GM23248 (cell line): ENCODE measurements at regions not wholly inside any gene's neighbourhood (a gene's known extent, or its start where the extent isn't known, plus 50 kb on each side); places are given as distances from the start of the nearest gene placed in this dataset.
A peak's percentile ranks its signal among the peaks of the same experiment; 100 is the strongest.

Experiments
- DNase-seq: peaks from one replicate; pipeline ENCODE4 v3.0.0-alpha.2; 2015
- H2AFZ ChIP-seq: fragments of 200-600 bp; sonication (generic); 2 replicates; pipeline ENCODE4 v1.6.1; 2016; ENCODE audit warnings: antibody characterized with exemption
- H3F3A ChIP-seq: fragments of 200-600 bp; sonication (generic); 2 replicates; pipeline ENCODE4 v1.6.1; 2016; ENCODE audit warnings: mild to moderate bottlenecking, antibody characterized with exemption, mixed run types; ENCODE audit not compliant: insufficient read depth
- H3K27ac ChIP-seq: fragments of 200-600 bp; sonication (generic); 2 replicates; pipeline ENCODE4 v1.5.1; 2016; ENCODE audit warnings: mild to moderate bottlenecking
- H3K27me3 ChIP-seq: fragments of 200-600 bp; sonication (generic); replicated peaks from 2 replicates; pipeline ENCODE4 v1.6.1; 2016; ENCODE audit warnings: mild to moderate bottlenecking; ENCODE audit not compliant: insufficient read depth
- H3K36me3 ChIP-seq: fragments of 200-600 bp; sonication (generic); 2 replicates; pipeline ENCODE4 v1.6.1; 2016; ENCODE audit warnings: low read depth, mild to moderate bottlenecking
- H3K4me1 ChIP-seq: fragments of 200-600 bp; sonication (generic); 2 replicates; pipeline ENCODE4 v1.6.1; 2016; ENCODE audit warnings: mild to moderate bottlenecking; ENCODE audit not compliant: insufficient read depth
- H3K4me2 ChIP-seq: fragments of 200-600 bp; sonication (generic); one replicate; pipeline ENCODE4 v1.6.1; 2016; ENCODE audit warnings: mild to moderate bottlenecking; ENCODE audit not compliant: unreplicated experiment
- H3K4me3 ChIP-seq: fragments of 200-600 bp; sonication (generic); 2 replicates; pipeline ENCODE4 v1.5.1; 2016; ENCODE audit warnings: mild to moderate bottlenecking
- H3K79me2 ChIP-seq: fragments of 200-600 bp; sonication (generic); 2 replicates; pipeline ENCODE4 v1.6.1; 2016; ENCODE audit warnings: mild to moderate bottlenecking; ENCODE audit not compliant: insufficient read depth
- H3K9ac ChIP-seq: fragments of 200-600 bp; sonication (generic); 2 replicates; pipeline ENCODE4 v1.6.1; 2016; ENCODE audit warnings: mild to moderate bottlenecking
- H3K9me2 ChIP-seq: fragments of 200-600 bp; sonication (generic); 2 replicates; pipeline ENCODE4 v1.6.1; 2016; ENCODE audit warnings: mixed run types, mild to moderate bottlenecking, moderate library complexity; ENCODE audit not compliant: insufficient read depth
- H3K9me3 ChIP-seq: fragments of 200-600 bp; sonication (generic); one replicate; pipeline ENCODE4 v1.6.1; 2017; ENCODE audit warnings: low read depth
- H4K20me1 ChIP-seq: fragments of 200-600 bp; sonication (generic); 2 replicates; pipeline ENCODE4 v1.6.0; 2016; ENCODE audit not compliant: insufficient read depth
- EZH2 ChIP-seq: fragments of 200-600 bp; sonication (generic); IDR thresholded peaks from 2 replicates; pipeline ENCODE4 v1.6.1; 2018; ENCODE audit warnings: antibody characterized with exemption, mild to moderate bottlenecking; ENCODE audit not compliant: insufficient read depth, poor library complexity, severe bottlenecking
- EZH2phosphoT487 ChIP-seq: fragments of 200-600 bp; sonication (generic); IDR thresholded peaks from 2 replicates; pipeline ENCODE4 v1.6.1; 2018; ENCODE audit warnings: antibody characterized with exemption, moderate library complexity, mild to moderate bottlenecking, low read depth; ENCODE audit not compliant: insufficient read depth
- WGBS, 2 experiments: methylation state at CpG; one replicate each; pipeline ENCODE4 v1.1.6; 2015 to 2017; ENCODE audit warnings: low lambda C conversion rate in 2 of 2, low coverage in 1 of 2; ENCODE audit errors: missing lambda C conversion rate in 2 of 2; 5-methylcytosine and 5-hydroxymethylcytosine counted together
- in situ Hi-C: fragments of 300-500 bp; cut with MboI; formaldehyde crosslinking; loops from 2 replicates; pipeline ENCODE4 v1.15.0; 2020

- H3K4me1 ChIP-seq: no peaks in the 10 kb centered on the region
- no peaks in the 10 kb centered on the region for H3K9me2 ChIP-seq
- no peaks in the 10 kb centered on the region for H3K36me3 ChIP-seq
- no peaks in the 10 kb centered on the region for H4K20me1 ChIP-seq
- H2AFZ ChIP-seq: no peak overlapping the region
- no peak overlapping the region for H3K4me2 ChIP-seq
- no peak for DNase-seq
- 83 to 90% methylated on average over 2 of the region's 2 CpGs for WGBS, 2 experiments
- in situ Hi-C loops: no loop called here
- no peak for TF ChIP-seq EZH2phosphoT487
- no peak for TF ChIP-seq EZH2
- H3K4me3 ChIP-seq: no peak overlapping the region
- no peak overlapping the region for H3K9ac ChIP-seq
- no peaks in the 10 kb centered on the region for H3K27me3 ChIP-seq
- no peak overlapping the region for H3K27ac ChIP-seq
- no peaks in the 10 kb centered on the region for H3K9me3 ChIP-seq
- no peaks in the 10 kb centered on the region for H3F3A ChIP-seq
- no peaks in the 10 kb centered on the region for H3K79me2 ChIP-seq
Observed at GRCh38 chr6:54440549-54440948, 132.3 kb downstream of the TINAG start.

- H3K79me2 ChIP-seq: no peaks in the 10 kb centered on the region
- no peaks in the 10 kb centered on the region for H3F3A ChIP-seq
- H3K4me1 ChIP-seq: no peaks in the 10 kb centered on the region
- DNase-seq: no peak
- H3K9me3 ChIP-seq: no peaks in the 10 kb centered on the region
- TF ChIP-seq EZH2 (no peak), EZH2phosphoT487 (no peak)
- no peak overlapping the region for H3K4me2 ChIP-seq
- H3K9me2 ChIP-seq: no peaks in the 10 kb centered on the region
- no peak overlapping the region for H3K4me3 ChIP-seq
- H3K27ac ChIP-seq: no peak overlapping the region
- H3K9ac ChIP-seq: no peak overlapping the region
- in situ Hi-C loops: no loop called here
- no peaks in the 10 kb centered on the region for H3K27me3 ChIP-seq
- no peak overlapping the region for H2AFZ ChIP-seq
- H4K20me1 ChIP-seq: no peaks in the 10 kb centered on the region
- no peaks in the 10 kb centered on the region for H3K36me3 ChIP-seq
- 86 to 100% methylated on average over 2 of the region's 2 CpGs for WGBS, 2 experiments
Observed at GRCh38 chr6:54441020-54441419, 132.8 kb downstream of the TINAG start.

GRCh38 chr6:54441687-54442248 is 133.5 kb downstream of the TINAG start:
- Histone ChIP-seq H3K4me3 (no peak overlapping the region), H3K4me1 (no peaks in the 10 kb centered on the region), H3F3A (no peaks in the 10 kb centered on the region), H3K27ac (no peak overlapping the region), H3K9me3 (no peaks in the 10 kb centered on the region), H3K27me3 (no peaks in the 10 kb centered on the region), H3K79me2 (no peaks in the 10 kb centered on the region), H3K36me3 (no peaks in the 10 kb centered on the region), H3K4me2 (no peak overlapping the region), H3K9ac (no peak overlapping the region), H2AFZ (no peak overlapping the region), H3K9me2 (no peaks in the 10 kb centered on the region), H4K20me1 (no peaks in the 10 kb centered on the region)
- no peak for DNase-seq
- in situ Hi-C loops: no loop called here
- TF ChIP-seq EZH2phosphoT487 (no peak), EZH2 (no peak)
- 80 to 86% methylated on average over 7 of the region's 7 CpGs for WGBS, 2 experiments

GRCh38 chr6:54445207-54445606 is 137.0 kb downstream of the TINAG start:
- Histone ChIP-seq H2AFZ (no peak overlapping the region), H3K9ac (no peak overlapping the region), H3K27me3 (no peaks in the 10 kb centered on the region), H3F3A (no peaks in the 10 kb centered on the region), H3K9me2 (no peaks in the 10 kb centered on the region), H3K79me2 (no peaks in the 10 kb centered on the region), H3K27ac (no peak overlapping the region), H3K4me3 (no peak overlapping the region), H3K4me1 (no peaks in the 10 kb centered on the region), H3K36me3 (no peaks in the 10 kb centered on the region), H4K20me1 (no peaks in the 10 kb centered on the region), H3K4me2 (no peak overlapping the region), H3K9me3 (no peaks in the 10 kb centered on the region)
- in situ Hi-C loops: no loop called here
- no peak for TF ChIP-seq EZH2phosphoT487
- no peak for TF ChIP-seq EZH2
- DNase-seq: peak; percentile 21

GRCh38 chr6:54448617-54449016 is 140.4 kb downstream of the TINAG start:
- H4K20me1 ChIP-seq: no peaks in the 10 kb centered on the region
- no peaks in the 10 kb centered on the region for H3K9me2 ChIP-seq
- no peaks in the 10 kb centered on the region for H3K79me2 ChIP-seq
- no peaks in the 10 kb centered on the region for H3K9me3 ChIP-seq
- no peaks in the 10 kb centered on the region for H3K4me1 ChIP-seq
- no peak overlapping the region for H3K4me3 ChIP-seq
- H3F3A ChIP-seq: no peaks in the 10 kb centered on the region
- in situ Hi-C loops: no loop called here
- DNase-seq: no peak
- no peaks in the 10 kb centered on the region for H3K36me3 ChIP-seq
- 58 to 71% methylated on average over 4 of the region's 4 CpGs for WGBS, 2 experiments
- H3K4me2 ChIP-seq: no peak overlapping the region
- no peaks in the 10 kb centered on the region for H3K27me3 ChIP-seq
- TF ChIP-seq EZH2 (no peak), EZH2phosphoT487 (no peak)
- no peak overlapping the region for H2AFZ ChIP-seq
- no peak overlapping the region for H3K9ac ChIP-seq
- H3K27ac ChIP-seq: no peak overlapping the region
